Left hindlimb (tissue), 1 donor: ENCODE measurements at regions not wholly inside any gene's neighbourhood (a gene's known extent, or its start where the extent isn't known, plus 50 kb on each side); places are given as distances from the start of the nearest gene placed in this dataset.

Source experiments
- DNase-seq: peaks from one replicate; pipeline ENCODE4 v3.0.0-alpha.2; 2018

- DNase-seq: no peak
Measured at GRCh38 chr10:53749439-53749838, 976.9 kb upstream of the MBL2 start.

GRCh38 chr10:53748319-53748718 is 975.7 kb upstream of the MBL2 start:
- no peak for DNase-seq

- no peak for DNase-seq
Measured at GRCh38 chr10:53744746-53745145, 972.2 kb upstream of the MBL2 start.

GRCh38 chr10:53744176-53744575 is 971.6 kb upstream of the MBL2 start:
- DNase-seq: no peak

GRCh38 chr10:53737132-53737531 is 964.5 kb upstream of the MBL2 start:
- DNase-seq: no peak

- DNase-seq: no peak
Measured at GRCh38 chr10:53726921-53727320, 954.3 kb upstream of the MBL2 start.

GRCh38 chr10:53724581-53724980 is 952.0 kb upstream of the MBL2 start:
- DNase-seq: no peak

GRCh38 chr10:53719658-53720057 is 947.1 kb upstream of the MBL2 start:
- DNase-seq: no peak

GRCh38 chr10:53716156-53716555 is 943.6 kb upstream of the MBL2 start:
- DNase-seq: no peak

- DNase-seq: no peak
Measured at GRCh38 chr10:53713431-53713830, 940.8 kb upstream of the MBL2 start.

- no peak for DNase-seq
Measured at GRCh38 chr10:53702489-53702888, 929.9 kb upstream of the MBL2 start.

GRCh38 chr10:53701213-53701612 is 928.6 kb upstream of the MBL2 start:
- no peak for DNase-seq

GRCh38 chr10:53700278-53700677 is 927.7 kb upstream of the MBL2 start:
- DNase-seq: no peak

- DNase-seq: no peak
Measured at GRCh38 chr10:53699684-53700083, 927.1 kb upstream of the MBL2 start.

- no peak for DNase-seq
Measured at GRCh38 chr10:53699231-53699630, 926.6 kb upstream of the MBL2 start.

GRCh38 chr10:53697038-53697437 is 924.5 kb upstream of the MBL2 start:
- no peak for DNase-seq

GRCh38 chr10:53690524-53691240 is 918.1 kb upstream of the MBL2 start:
- DNase-seq: no peak

- no peak for DNase-seq
Measured at GRCh38 chr10:53687800-53688199, 915.2 kb upstream of the MBL2 start.

- DNase-seq: no peak
Measured at GRCh38 chr10:53682885-53683284, 910.3 kb upstream of the MBL2 start.

GRCh38 chr10:53682458-53682857 is 909.9 kb upstream of the MBL2 start:
- no peak for DNase-seq

GRCh38 chr10:53679666-53680065 is 907.1 kb upstream of the MBL2 start:
- DNase-seq: no peak

GRCh38 chr10:53675177-53675576 is 902.6 kb upstream of the MBL2 start:
- DNase-seq: no peak

GRCh38 chr10:53667063-53667462 is 894.5 kb upstream of the MBL2 start:
- DNase-seq: no peak

- DNase-seq: no peak
Measured at GRCh38 chr10:53664282-53665019, 891.9 kb upstream of the MBL2 start.

- DNase-seq: no peak
Measured at GRCh38 chr10:53650794-53651193, 878.2 kb upstream of the MBL2 start.
